ENCODE measurements at regions not wholly inside any gene's neighbourhood (a gene's known extent, or its start where the extent isn't known, plus 50 kb on each side); places are given as distances from the start of the nearest gene placed in this dataset.

GRCh38 chr16:14334366-14335080 lies 263.4 kb downstream of the MRTFB start:
- no peak for DNase-seq

- no peak for DNase-seq
These were observed 262.2 kb downstream of the MRTFB start for GRCh38 chr16:14333361-14333760.

GRCh38 chr16:14331020-14331419 lies 259.9 kb downstream of the MRTFB start:
- no peak for DNase-seq

- DNase-seq = no peak
These were observed 258.7 kb downstream of the MRTFB start for GRCh38 chr16:14329727-14330350.

GRCh38 chr16:14325502-14326401 lies 254.6 kb downstream of the MRTFB start:
- no peak for DNase-seq

GRCh38 chr16:14324581-14324980 lies 253.5 kb downstream of the MRTFB start:
- no peak for DNase-seq

- no peak for DNase-seq
These were observed 251.1 kb downstream of the MRTFB start for GRCh38 chr16:14322186-14322585.

GRCh38 chr16:14321542-14321941 lies 250.4 kb downstream of the MRTFB start:
- no peak for DNase-seq

GRCh38 chr16:14320406-14320805 lies 249.3 kb downstream of the MRTFB start:
- DNase-seq = no peak
